ENCODE measurements at regions not wholly inside any gene's neighbourhood (a gene's known extent, or its start where the extent isn't known, plus 50 kb on each side); places are given as distances from the start of the nearest gene placed in this dataset.

DNA sequence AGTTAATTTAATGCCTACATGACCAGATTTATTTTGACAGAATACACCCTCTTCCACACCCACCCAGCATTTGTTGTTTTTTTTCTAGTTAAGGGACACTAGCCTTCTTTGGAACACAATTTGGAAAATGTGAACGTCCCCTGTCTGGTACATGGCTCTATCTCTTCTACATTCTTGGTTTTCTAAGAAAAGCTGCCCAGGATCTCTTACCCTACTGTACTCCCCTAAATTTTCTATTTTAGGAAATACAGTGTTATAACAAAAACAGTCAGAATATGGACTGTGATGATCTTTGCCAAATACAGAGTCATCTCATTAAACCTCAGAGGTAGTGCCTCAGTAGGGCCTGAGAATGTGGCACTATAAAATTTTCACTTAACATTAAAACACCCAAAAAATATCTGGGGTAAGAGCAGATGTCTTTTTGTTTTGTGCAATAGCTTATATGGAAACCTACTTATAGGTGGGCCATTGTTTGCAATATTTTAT lies 93.1 kb upstream of the SPON1 start:
- DNase-seq, result no peak

DNA sequence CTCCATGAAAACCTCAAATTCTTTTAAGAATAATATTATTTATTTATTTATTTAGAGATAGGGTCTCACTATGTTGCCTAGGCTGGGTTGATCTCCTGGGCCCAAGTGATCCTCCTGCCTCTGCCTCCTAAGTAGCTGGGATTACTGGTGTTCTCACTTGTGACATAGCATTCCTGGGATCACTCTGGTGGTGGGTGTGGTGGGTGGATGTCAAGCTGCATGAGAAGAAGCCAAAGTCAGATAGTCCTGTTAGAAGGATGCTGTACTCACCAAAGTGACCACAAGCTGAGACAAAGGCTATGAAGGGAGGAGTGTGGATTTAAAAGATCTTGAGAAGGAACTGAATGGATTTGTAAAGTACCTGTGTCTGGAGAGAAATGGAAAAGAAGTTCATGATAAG lies 87.9 kb upstream of the SPON1 start:
- no peak for DNase-seq

DNA sequence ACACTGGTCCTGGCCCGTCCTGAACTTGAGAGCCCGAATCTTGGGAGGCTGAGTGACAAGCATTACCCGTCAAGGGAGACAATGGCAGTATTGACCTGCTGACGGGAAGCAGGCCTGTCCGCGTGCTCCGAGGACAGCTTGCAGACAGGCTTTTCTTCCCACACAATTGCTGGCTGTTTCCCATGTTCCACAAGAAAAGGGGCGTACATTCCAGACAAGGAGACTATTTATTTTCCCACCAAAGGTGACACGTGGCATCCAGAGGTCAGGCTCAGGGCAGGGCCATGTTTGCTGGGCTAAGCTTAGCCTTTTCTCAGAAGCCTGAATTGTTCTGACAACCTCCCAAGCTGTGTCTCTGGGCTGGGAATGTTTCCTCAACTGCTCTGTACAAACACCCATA lies 86.9 kb upstream of the SPON1 start:
- DNase-seq, result no peak

DNA sequence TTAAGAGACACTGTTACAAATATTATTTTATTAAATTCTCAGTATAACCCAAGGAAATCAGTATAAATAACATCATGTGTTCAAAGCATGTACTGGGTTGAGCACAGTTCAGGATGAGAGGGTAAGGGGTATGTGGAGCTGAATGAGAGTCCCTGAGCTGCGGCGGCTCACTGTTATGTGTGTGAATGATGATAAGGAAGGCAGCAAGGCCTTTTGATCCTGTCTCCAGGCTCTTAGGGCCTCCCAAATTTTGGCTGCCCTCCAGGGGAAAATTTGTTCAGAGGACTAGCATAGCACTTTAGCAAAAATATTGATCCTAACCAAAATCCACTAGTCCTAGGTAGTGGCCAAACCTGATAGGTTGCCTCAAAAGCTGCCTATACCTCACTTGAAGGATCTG lies 86.1 kb upstream of the SPON1 start:
- no peak for DNase-seq

DNA sequence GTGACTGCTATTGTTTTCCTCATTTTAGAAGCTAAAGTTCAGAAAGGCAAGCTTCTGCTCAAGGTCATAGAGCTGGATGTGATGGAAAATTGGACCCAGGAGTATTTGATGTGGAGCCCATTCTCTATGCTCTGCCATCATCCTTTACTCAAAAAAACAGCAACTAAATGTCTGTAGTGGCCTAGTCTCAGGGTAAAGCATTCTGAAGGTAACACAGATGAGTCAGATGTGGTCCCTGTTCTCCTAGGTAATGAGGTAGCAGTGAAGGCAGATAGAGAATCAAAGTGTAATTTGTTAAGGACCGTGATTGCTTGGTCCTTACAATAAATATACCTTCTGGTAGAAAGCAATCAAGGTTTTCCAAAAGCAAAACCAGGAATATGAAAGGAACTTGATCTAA lies 84.4 kb upstream of the SPON1 start:
- no peak for DNase-seq

DNA sequence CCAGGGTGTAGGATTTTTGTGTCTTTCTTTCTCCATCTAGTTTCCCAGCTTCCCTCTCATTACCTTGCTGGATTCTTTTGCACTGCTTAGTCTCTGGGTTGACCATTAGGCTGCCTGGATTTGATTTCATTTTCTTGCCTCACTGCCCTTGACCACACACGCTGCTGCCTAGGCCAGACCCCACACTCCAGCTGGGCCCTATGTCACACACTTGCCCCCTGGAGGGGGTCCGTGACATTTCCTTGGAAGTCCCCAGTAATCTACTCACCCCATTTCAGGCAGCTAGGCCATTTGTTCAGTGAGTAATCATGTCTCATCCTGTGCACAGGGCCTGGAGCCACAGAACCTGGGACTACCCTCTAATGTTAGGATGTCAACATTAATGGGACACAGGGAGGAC lies 81.9 kb upstream of the SPON1 start:
- DNase-seq, result no peak

DNA sequence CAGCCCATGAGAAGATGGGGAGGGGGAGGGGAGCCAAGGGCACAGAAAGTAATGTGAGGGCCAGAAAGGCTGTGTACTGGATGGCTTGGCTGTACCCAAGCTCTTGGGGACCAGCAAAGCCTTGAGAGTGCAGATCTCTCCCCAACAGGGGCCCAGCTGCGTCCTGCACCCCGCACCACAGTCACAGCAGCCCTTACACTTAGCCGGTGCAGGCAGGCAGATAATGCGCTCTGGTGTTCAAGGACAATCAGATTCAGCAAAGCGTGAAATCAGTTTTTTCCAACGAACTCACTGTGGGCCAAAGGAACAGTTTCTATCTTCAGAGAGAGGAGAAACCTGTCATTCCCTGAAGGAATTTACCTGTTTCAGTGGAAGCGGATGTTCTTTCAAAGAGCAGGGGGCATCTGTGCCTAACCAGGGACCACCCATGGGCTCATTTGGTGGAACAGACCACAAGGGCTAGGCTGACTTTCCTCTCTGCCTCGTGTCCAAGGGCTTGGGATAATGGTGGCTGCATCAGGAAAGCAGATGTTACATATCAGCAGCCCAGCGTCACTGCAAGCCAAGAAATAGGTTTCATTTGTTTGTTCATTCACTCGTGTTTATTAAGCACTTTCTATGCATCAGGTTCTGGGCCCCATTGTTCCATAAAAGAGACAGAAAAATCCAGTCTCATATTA lies 81.2 kb upstream of the SPON1 start:
- DNase-seq, result no peak

DNA sequence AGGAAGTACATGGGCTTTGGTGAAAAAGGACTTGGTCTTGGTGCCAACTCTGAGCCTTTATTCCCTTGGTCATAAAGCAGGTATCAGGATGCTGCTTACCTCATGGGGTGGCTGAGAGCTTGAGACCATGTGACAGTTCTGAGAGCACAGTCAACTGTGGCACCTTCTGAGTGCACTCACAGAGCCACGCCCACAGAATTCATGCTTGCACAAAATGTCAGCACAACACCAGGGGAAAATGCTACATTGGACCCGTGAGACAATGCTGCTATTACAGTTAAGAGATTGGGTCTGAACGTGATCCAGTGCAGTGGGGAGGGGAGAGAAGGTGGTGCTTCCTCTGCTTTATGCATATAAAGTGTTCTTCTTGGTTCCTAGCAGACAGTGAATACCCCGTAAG lies 79.5 kb upstream of the SPON1 start:
- DNase-seq, result no peak

DNA sequence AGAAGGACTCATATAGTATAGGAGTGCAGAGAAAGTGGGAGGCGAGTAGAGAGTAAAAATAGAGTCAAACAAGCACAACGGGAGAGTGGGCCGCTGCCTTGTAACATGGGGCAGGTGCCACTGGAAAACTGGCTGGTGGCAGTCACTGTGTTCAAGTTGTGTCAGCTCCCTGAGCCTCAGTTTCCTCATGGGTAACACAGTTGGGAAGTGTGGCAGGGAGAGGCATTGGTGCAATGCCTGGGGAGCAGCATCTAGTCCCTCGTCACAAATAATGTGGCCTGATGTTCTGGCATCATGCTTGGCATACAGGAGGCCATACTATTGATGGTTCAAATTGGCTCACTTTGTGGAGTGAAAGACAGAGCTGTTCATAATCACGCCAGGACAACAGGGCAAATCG lies 78.9 kb upstream of the SPON1 start:
- no peak for DNase-seq

DNA sequence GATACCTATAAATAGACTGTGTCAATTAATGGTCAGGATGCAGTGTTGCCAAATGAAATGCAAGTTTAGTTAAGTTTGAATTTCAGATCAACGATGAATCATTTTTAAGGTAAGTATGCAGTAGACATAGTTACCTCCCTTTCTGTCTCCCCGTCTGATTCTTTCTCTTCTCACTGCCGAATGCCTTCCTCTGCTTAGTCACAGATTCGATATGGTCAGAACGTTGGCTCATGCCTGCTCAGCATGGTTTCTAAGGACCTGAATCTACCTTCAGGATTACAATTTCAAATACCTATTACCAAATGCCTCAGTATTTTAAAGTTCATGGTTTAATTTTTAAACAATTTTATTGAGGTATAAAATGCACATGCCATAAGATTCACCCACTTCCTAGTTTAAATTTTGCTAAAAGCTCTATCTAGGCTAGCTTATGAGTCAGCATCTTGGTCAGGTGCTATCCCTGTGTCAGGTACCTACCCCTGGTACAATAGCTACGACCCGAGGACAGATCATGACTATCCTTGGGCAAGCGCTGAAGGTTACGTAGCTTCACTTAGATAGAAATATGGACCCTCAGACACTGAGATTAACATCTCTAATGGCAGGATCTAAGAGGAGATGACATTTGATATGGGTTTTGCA lies 78.2 kb upstream of the SPON1 start:
- no peak for DNase-seq

DNA sequence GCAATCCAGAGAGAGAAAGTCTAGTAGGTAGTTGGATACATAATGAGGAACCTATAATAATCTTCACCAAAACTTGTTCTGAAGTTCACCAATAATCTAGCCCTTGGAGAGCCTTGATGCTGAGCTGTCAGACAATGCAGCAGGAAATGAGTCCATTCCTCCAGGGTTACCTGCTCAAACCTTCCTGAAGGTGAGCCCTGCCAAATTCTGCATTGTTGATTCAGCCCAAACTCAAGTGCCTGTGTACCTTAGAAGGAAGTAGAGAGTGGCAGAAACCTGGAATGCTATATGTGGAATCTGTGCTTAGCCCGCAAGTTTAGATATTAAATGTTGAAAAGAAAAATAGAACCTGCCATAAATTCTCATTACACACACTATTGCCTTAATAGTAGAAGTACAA lies 77.4 kb upstream of the SPON1 start:
- no peak for DNase-seq

DNA sequence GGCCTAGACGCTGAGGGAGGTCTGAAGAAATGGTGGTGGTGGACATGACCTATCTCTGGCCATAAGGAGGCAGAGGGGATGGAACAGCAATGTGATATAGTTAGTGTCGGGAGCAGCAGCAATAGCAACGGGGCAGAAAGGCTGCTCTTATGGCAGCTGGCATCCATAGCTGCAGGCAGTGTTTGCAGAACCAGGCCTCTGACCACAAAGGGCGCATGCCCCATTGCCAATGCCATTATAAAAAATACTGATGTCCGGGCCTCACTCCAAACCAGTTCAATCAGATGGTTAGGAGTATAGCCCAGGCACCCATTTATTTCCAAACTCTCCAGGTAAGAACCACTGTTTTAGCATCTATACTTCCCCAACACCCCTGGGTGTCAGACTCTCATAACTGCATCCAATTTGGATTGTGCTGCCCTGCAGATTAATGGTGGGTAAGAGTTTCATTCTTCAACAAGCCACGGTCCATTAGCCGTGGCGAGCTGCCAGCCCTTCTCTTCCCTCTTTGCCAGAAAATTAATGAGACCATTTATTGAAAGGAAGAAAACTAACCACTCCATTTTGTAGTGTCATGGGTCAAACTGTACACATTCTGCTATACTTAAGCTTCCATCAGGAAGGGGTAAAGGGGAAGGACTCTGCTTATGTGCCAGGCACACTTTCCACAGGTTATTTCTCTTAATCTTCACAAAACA lies 72.8 kb upstream of the SPON1 start:
- DNase-seq, result peak; percentile 60

DNA sequence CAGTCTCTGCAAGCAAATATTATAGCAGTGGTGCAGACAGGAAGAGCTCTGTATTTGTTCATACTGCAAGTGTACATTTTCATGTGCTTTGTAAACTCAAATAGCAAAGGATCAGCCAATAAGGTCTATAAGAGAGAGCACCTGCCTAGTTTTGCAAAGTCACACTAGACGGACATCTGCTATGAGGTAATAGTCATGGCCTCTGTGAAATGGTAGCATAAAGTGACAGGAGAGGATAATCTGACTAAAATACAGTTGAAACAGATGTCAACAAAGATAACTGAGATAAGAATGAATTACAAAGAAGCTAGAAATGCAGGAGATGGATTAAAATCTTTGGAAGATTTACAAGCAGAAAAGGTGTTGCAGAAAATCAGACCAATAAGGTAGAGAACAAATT lies 70.6 kb upstream of the SPON1 start:
- DNase-seq, result no peak

DNA sequence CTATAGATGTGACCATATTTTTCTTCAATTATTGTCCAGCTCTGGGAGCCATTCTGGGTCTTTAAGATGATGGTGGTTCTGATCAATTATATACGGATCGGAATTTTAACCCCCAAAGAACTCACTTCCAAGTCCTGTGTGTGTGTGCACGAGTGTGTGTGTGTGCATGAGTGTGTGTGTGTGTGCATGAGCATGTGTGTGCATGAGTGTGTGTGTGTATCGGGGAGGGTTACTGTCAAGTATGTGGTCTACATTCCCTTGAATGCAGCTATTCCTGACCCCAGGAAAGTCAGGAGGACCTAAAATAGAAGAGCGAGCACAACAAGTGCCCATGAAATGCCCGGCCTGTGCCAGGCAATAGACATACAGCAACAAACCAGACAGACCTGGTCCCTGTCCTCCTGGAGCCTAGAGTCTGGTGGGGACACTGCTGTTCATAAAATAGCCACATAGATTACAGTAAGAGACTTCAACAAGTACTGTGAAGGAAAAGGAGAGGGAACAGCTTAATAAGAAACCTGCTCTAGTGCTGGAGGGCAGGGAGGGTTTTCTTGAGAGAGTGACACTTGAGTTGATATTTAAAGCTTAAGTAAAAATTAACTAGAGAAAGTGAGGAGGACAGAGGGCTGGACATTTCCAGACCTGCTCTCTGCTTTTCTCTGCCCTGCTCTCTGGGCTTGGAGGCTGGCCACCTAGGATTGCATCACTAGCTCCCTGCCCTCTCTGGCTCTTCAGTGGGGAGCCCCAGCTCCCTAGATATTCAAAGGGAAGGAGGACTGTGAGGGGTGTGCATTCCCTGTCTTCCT lies 66.1 kb upstream of the SPON1 start:
- DNase-seq, result no peak

DNA sequence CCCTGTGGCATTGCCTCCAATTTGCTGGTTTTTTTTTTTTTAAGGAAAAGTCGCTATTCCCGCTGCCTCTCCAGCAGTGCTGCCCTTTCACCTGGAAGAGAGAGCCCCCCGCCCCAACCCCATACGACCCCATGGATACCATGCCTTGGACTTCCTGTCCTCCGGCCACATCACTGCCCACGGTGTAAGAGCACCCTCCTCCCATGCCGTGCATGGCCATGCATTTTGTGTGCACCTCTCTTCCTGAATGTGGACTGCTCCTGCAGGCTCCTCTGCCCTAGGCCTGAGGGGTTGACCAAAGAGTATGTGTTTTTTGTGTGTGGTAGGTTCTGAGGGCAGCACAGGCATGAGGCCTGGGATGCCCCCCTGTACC lies 65.6 kb upstream of the SPON1 start:
- no peak for DNase-seq

DNA sequence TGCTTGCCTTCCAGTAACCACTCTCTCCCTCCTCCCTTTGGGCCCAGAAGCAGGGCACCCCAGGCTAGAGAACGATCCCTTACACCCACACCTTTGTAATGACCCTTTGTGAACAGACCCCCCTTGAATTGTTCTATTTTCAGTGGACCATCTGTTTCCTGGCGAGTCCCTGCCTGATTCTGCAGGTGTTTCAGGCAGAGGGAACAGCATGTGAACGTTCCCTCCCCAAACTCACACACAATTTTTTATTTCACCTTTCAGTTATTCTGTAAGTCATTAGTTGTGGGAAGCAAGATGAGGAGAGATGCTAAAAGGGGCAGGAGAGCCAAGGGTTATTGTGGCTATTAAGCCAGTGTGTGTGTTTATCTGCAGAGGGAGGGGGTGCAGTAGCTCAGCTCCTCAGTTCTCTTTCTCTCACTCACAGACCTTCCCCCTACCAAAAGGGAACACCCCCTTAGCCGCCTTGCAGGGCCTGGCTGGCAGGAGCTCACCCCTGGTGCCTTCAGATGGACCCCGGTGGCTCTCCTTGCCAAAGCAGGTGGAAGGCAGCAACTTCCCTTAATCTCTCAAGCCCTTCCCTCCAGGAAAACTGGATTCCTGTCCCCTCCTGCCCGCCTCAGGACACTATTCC lies 64.8 kb upstream of the SPON1 start:
- DNase-seq, result no peak

DNA sequence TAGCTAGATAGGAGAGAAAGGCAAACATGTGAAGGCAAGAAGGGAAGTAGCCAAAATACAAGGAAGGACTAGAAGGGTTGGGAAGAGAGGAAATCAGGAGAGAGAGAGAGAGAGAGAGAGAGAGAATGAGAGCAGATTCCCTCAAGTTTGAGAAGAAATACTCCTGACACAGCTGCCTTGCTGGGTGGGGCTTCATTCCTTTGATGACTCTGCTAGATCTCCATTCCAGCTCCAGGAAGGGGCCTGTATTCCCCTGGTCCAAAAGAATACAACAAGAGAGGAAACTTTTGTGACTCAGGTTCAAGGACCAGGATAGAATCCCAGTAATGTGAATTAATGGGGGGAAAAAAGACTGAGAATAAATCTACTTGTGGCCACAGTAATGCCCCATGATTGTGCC lies 62.9 kb upstream of the SPON1 start:
- no peak for DNase-seq

DNA sequence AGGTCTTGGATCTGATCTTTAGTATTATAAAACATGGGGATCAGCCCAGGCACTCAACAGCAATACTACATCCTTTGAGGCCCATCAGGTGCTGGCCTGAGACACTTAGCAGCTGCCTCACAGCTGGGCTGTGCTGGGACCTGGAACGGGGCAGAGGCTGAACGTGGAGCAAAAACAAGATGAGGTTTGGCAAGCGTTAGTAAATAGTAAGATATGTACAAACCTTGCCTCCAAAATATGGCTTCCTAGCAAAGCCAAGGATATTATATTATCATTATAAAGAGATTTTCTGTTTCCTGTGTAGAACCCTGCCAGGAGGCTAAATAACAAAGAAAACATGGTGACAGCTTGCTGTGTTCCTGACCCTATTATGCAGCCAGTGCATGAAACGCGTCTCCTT lies 60.0 kb upstream of the SPON1 start:
- DNase-seq, result peak; percentile 73

DNA sequence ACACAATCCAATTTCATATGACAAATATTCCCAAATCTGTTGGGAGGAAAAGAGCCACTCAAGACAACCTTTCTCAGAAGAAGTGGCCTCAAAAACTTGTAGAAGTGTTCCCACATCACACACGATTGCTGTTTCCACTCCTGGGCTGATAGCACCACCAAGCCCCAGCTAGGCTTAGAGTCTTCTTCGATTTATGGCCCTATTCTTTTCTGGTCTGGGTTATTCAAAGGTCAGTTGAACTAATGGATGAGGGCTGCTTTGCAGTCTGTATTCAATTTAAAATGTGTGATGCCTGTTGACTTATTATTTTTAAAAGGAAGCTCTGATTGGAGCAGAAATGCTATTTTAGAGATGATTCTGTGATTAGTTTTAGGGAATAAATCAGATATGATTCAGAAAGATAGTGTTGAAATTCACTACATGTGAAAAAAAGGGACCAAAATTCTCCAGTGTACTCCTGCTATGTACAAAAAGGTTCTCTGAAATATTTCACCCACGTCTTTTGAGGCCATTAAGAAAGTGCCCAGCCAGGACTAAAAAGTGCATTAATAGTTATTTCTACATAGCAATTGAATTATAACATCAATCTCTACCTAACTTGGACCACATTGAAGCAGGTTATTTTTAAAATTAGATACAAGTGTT lies 57.3 kb upstream of the SPON1 start:
- DNase-seq, result no peak

DNA sequence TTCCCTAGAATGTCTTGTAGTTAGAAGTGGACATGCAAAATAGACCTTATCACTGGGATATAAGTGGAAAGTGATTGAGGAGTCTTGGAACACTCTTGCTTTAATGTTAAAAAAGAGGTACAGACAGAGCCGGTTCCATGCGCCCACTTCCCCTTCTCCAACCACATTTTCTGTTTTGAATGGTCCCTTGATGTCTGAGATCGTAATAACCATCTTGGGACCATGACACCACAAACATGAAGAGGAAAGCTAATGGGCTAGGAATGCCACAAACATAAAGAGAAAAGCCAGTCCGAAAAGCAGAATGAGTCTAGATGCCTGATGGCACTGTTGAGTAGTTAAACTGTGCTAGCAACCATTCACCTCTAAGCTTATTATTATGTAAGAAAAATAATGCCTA lies 54.8 kb upstream of the SPON1 start:
- DNase-seq, result no peak

DNA sequence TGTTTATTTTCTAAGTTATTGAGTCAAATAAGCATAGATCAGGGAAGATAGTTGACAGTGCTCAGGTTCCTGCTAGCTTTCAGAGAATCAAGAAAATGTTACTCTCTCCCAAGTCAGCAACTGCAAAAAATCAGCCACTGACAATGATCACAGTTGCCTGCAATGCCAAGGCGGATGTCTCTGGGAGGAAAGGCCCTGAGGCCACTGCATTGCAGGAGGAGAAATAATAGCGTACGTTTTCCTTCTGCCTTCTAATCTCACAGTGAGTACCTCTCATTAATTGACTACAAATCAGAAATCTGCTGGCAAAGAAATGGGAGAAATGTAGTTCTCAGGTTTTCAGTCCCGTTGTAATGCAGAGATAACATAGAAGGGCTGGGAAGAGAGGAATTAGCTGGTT lies 54.0 kb upstream of the SPON1 start:
- DNase-seq, result no peak
